GM21825 (cell line): ENCODE measurements at regions not wholly inside any gene's neighbourhood (a gene's known extent, or its start where the extent isn't known, plus 50 kb on each side); places are given as distances from the start of the nearest gene placed in this dataset.
"Not testable (repeated sequence)": the region's sequence is repeated elsewhere in the genome, so short reads cannot be mapped to it uniquely, and the experiment has no call there.

ENCODE experiments used
- ATAC-seq: cut with Tn5 transposase; IDR thresholded peaks from one replicate; pipeline ENCODE4 v1.9.1; 2021; ENCODE audit warnings: mild to moderate bottlenecking, moderate library complexity; ENCODE audit not compliant: unreplicated experiment

DNA sequence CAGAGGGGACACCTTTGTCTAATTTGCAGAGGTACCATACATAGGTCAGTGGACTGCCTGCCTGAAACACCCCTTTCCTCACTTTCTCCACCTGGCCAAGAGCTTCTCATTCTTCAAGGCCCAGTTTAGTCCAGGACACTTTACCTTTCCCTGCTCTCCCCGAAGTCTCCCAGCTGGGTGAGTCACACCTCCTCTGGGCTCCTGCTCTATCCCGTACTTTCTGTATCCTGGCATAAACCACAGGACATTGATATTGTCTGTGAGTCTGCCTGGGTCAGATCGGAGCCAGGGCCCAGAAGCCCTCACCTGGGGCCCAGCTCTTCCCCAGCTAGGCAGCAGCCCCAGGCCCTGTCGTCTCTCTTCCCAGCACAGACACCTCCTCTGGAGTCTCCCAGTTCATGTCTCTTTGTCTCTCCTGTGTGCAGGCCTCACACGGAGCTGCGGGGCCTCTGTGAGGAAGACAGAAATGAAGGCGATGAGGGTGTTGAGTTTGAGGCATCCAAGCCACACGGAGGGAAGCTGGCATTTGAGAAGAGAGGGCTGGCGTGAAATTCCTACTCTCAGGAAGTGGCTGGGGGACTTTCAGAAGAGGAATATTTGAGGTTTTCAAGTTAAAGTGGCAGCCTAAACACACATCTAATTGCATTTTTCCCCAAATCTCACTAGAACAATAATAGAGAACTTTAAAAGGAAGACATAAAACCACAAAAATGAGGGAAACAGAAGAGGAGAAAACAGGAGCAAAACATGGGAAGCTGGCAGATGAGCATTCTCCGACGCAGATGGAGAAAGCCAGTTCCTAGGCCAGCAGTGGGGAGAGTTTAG lies 79.6 kb upstream of the LAPTM4A start:
- ATAC-seq = no peak

GRCh38 chr2:20130160-20130560 lies 78.7 kb upstream of the LAPTM4A start:
- ATAC-seq = no peak

- ATAC-seq = no peak
Observed at GRCh38 chr2:20129331-20130159, 78.1 kb upstream of the LAPTM4A start.

DNA sequence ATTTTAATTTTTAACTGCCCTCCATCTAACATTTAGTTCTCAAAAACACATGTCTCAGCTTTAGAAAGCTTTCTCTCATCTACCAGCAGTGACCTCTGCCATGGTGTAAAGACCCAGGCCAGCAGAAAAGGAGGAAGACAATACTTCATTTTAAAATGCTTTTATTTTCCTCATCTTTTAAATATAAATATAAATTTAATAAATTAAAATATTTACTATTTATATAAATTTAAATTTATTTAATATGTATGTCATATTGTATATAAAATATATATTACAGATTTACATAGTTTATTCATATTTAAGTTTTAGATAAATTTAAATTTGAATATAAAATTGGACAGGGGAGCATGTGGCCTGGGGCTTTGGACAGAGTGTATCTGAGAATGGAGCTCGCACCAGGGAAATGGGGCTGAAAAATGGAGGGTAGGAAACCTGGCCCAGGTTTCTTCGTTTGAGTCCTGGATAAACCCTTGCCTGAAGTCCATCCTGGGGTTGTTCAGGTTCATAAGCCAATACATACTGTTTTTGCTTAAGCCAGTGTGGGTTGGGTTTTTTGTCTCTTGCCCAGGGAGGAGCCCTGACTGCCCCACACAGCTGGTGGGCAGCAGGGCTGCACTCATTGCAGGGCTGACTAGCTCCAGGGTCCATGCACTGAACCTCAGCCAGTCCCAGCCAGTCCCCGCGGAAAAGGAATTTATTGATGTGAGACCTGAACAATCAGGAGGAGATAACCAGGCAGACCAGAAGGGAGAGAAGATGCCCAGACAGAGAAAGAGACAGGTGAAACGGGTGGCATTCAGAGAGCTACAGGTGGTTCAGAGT lies 77.3 kb upstream of the LAPTM4A start:
- no peak for ATAC-seq

GRCh38 chr2:20126469-20126868 lies 75.0 kb upstream of the LAPTM4A start:
- no peak for ATAC-seq

GRCh38 chr2:20126040-20126439 lies 74.6 kb upstream of the LAPTM4A start:
- ATAC-seq = no peak

GRCh38 chr2:20125616-20126015 lies 74.2 kb upstream of the LAPTM4A start:
- ATAC-seq = no peak

DNA sequence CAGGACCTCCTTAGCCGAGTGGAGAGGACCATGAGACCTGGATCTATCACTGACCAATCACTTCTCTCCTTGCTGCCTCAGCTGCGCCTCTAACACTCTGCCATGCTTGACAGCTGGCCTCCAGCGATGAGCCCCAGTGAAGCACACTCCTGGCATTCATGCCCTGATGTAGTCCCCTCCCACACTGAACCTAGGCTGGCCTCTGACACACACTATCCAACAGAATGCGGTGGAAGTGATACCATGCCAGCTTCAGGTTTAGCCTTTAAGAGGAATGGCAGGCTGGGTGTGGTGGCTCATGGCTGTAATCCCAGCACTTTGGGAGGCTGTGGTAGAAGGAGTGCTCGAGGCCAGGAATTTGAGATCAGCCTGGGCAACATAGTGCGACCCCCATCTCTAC lies 73.7 kb upstream of the LAPTM4A start:
- no peak for ATAC-seq

GRCh38 chr2:20123871-20124594 lies 72.6 kb upstream of the LAPTM4A start:
- ATAC-seq = no peak

- ATAC-seq = no peak
Observed at GRCh38 chr2:20122864-20123263, 71.4 kb upstream of the LAPTM4A start.

DNA sequence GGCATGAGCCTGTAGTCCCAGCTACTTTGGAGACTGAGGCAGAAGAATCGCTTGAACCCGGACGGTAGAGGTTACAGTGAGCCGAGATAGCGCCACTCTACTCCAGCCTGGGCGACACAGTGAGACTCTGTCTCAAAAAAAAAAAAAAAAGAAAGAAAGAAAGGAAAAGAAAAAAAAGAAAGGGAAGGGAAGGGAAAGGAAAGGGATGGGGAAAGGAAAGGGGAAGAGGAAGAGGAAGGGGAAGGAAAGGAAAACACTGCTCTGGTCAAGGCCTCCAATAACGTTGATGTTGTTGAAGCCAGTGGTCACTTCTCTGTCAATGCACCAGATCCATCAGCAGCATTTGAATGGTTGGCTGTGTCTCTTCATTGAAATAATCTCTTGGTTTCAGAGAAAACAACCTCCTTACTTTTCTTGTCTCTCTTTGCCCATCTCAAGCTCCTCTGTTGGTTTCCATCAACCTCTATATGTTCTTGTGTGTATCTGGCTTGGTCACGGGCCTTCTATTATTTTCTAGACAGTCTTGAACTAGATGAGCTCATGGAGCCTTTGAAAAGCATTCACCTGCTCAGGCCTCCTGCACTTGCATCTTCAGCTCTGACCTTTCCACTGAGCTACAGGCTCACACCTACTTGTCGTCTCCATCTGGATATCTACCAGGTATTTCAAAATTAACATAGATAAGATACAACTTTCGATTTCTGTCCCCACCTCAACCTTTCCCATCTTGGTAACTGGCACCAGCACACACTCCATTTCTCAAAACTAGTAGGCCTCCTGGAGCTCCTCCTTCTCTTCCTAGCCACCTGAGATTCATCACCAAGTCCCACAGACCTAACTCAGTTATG lies 69.4 kb upstream of the LAPTM4A start:
- no peak for ATAC-seq

GRCh38 chr2:20118051-20118450 lies 66.6 kb upstream of the LAPTM4A start:
- ATAC-seq = no peak

DNA sequence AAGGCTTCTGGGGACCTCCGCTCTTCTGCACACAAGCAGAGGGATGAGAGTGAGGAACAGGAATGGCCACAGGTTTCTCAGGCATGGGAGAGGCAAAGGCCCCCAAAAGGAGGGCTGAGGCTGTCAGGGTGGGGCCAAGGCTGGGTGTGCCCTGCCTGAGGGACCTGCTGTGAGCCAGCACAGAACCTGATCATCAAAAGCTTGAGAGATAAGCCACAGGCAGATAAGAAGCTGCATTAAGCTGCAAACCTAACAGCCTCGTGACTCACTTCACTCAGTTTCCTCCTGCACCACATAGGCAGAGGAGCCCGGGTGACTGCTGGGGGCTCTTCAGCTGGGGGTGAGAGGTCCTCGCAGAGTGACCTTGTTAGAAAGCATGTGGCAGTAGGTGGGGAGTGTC lies 64.5 kb upstream of the LAPTM4A start:
- ATAC-seq = no peak

DNA sequence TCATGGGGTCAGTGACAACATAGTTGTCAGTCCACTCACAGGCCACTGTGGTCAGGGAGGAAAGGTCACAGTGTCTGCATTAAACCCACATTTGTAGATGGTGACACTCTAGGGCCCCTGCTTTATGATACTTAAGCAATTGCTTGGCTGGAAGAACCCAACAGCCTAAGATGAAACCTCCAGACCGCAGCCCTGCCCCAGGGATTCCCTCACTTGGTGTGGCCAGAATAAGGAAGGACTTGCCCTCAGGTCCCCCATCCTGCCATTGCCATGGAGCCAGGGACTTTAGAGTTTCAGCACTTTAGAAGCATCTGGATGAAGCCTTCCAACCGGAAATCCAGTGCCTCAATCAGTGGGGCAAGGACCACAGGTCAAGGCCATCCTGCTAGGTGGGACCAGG lies 63.9 kb upstream of the LAPTM4A start:
- ATAC-seq = no peak

GRCh38 chr2:20113986-20114938 lies 62.8 kb upstream of the LAPTM4A start:
- ATAC-seq = no peak

GRCh38 chr2:20113004-20113796 lies 61.8 kb upstream of the LAPTM4A start:
- ATAC-seq = no peak

DNA sequence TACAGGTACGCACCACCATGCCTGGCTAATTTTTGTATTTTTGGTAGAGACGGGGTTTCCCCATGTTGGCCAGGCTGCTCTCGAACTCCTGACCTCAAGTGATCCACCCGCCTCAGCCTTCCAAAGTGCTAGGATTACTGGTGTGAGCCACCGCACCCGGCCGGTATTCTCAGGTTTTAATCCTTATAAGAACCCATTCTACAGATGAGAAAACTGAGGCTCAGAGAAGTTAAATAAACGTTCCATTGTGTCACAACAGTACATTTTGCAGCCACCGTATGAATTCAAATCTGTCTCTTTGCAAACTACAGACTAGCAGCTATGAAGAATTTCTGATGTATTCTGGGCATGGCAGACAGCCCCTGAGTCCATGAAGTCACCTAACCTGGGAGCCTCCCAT lies 60.9 kb upstream of the LAPTM4A start:
- ATAC-seq = not testable (repeated sequence)
